ENCODE measurements at regions not wholly inside any gene's neighbourhood (a gene's known extent, or its start where the extent isn't known, plus 50 kb on each side); places are given as distances from the start of the nearest gene placed in this dataset.
"Not testable (repeated sequence)": the region's sequence is repeated elsewhere in the genome, so short reads cannot be mapped to it uniquely, and the experiment has no call there.

- TF ChIP-seq CTCF, POLR2A (IDR thresholded peaks at IDR 0.05): not testable (repeated sequence)
These were observed 51.1 kb downstream of the NBPF8 start for GRCh38 chr1:120465900-120466299.
